Activated CD4-positive, alpha-beta T cell treated with anti-CD3 and anti-CD28 coated beads for 4 hours (primary cell): ENCODE measurements at regions not wholly inside any gene's neighbourhood (a gene's known extent, or its start where the extent isn't known, plus 50 kb on each side); places are given as distances from the start of the nearest gene placed in this dataset.

Experiments
- DNase-seq, 2 donors: peaks; one replicate each; pipeline ENCODE4 v3.0.0-alpha.2; 2020

- DNase-seq: no peak
Observed at GRCh38 chr9:72431036-72431435, 66.0 kb upstream of the ZFAND5 start.

- DNase-seq: no peak
Observed at GRCh38 chr9:72428329-72428728, 63.3 kb upstream of the ZFAND5 start.

GRCh38 chr9:72427801-72428200 is 62.8 kb upstream of the ZFAND5 start:
- no peak for DNase-seq

GRCh38 chr9:72424131-72424530 is 59.1 kb upstream of the ZFAND5 start:
- DNase-seq: no peak

GRCh38 chr9:72422214-72422613 is 57.2 kb upstream of the ZFAND5 start:
- DNase-seq: no peak

- DNase-seq: no peak
Observed at GRCh38 chr9:72420783-72421182, 55.8 kb upstream of the ZFAND5 start.

GRCh38 chr9:72415948-72416347 is 50.9 kb upstream of the ZFAND5 start:
- DNase-seq: no peak

- DNase-seq: no peak
Observed at GRCh38 chr9:72415163-72415562, 50.2 kb upstream of the ZFAND5 start.
